H9 (cell line): ENCODE measurements at regions not wholly inside any gene's neighbourhood (a gene's known extent, or its start where the extent isn't known, plus 50 kb on each side); places are given as distances from the start of the nearest gene placed in this dataset.

Experiments
- DNase-seq: peaks from one replicate; pipeline ENCODE4 v3.0.0-alpha.2; 2017
- H2AFZ ChIP-seq: one replicate; pipeline ENCODE4 v1.6.1; 2013; ENCODE audit warnings: mild to moderate bottlenecking, low read length, control low read depth, moderate library complexity
- H2AK5ac ChIP-seq: 2 replicates; pipeline ENCODE4 v1.6.1; 2013; ENCODE audit warnings: low read length, control low read depth, mixed read lengths; ENCODE audit not compliant: insufficient read length
- H2BK120ac ChIP-seq: one replicate; pipeline ENCODE4 v1.6.1; 2013; ENCODE audit warnings: low read depth, mild to moderate bottlenecking, low read length, control low read depth, inconsistent platforms; ENCODE audit not compliant: poor library complexity, severe bottlenecking
- H2BK12ac ChIP-seq: 2 replicates; pipeline ENCODE4 v1.6.1; 2013; ENCODE audit warnings: low read length, control low read depth, mixed read lengths, low read depth; ENCODE audit not compliant: insufficient read length
- H2BK15ac ChIP-seq: 2 replicates; pipeline ENCODE4 v1.6.1; 2013; ENCODE audit warnings: low read depth, low read length, control low read depth
- H2BK20ac ChIP-seq: one replicate; pipeline ENCODE4 v1.6.1; 2013; ENCODE audit warnings: low read depth, mild to moderate bottlenecking, low read length, control low read depth, inconsistent platforms; ENCODE audit not compliant: poor library complexity, severe bottlenecking
- H2BK5ac ChIP-seq: 2 replicates; pipeline ENCODE4 v1.6.1; 2013; ENCODE audit warnings: low read length, control low read depth, mixed read lengths; ENCODE audit not compliant: insufficient read length
- H3K14ac ChIP-seq: 2 replicates; pipeline ENCODE4 v1.6.1; 2013; ENCODE audit warnings: low read length, control low read depth; ENCODE audit not compliant: insufficient read depth
- H3K18ac ChIP-seq: 2 replicates; pipeline ENCODE4 v1.6.1; 2013; ENCODE audit warnings: low read depth, mild to moderate bottlenecking, mixed read lengths, low read length, control low read depth; ENCODE audit not compliant: insufficient read length
- H3K23ac ChIP-seq: 2 replicates; pipeline ENCODE4 v1.6.1; 2013; ENCODE audit warnings: low read length, control low read depth, mixed read lengths, low read depth; ENCODE audit not compliant: insufficient read length
- H3K23me2 ChIP-seq: 2 replicates; pipeline ENCODE4 v1.6.1; 2013; ENCODE audit warnings: low read depth, mild to moderate bottlenecking, mixed read lengths, low read length, control low read depth; ENCODE audit not compliant: insufficient read length, poor library complexity, severe bottlenecking
- H3K27ac ChIP-seq: 2 replicates; pipeline ENCODE4 v1.5.1; 2013; ENCODE audit warnings: low read length, control low read depth, mixed read lengths, low read depth; ENCODE audit not compliant: insufficient read length
- H3K27me3 ChIP-seq: 2 replicates; pipeline ENCODE4 v1.6.1; 2013; ENCODE audit warnings: low read length, control low read depth, inconsistent platforms; ENCODE audit not compliant: insufficient read depth
- H3K4ac ChIP-seq: 2 replicates; pipeline ENCODE4 v1.6.1; 2013; ENCODE audit warnings: low read depth, mild to moderate bottlenecking, control low read depth, inconsistent platforms, low read length, moderate library complexity
- H3K4me1 ChIP-seq: 2 replicates; pipeline ENCODE4 v1.6.1; 2013; ENCODE audit warnings: low read length, control low read depth, inconsistent platforms; ENCODE audit not compliant: insufficient read depth
- H3K4me2 ChIP-seq: 2 replicates; pipeline ENCODE4 v1.6.1; 2013; ENCODE audit warnings: low read length, control low read depth, mixed read lengths; ENCODE audit not compliant: insufficient read length, insufficient read depth
- H3K56ac ChIP-seq: 2 replicates; pipeline ENCODE4 v1.6.1; 2013; ENCODE audit warnings: low read depth, mild to moderate bottlenecking, mixed read lengths, low read length, control low read depth; ENCODE audit not compliant: insufficient read length
- H3K79me1 ChIP-seq: 2 replicates; pipeline ENCODE4 v1.6.1; 2013; ENCODE audit warnings: low read depth, mild to moderate bottlenecking, moderate library complexity, low read length, control low read depth, inconsistent platforms; ENCODE audit not compliant: insufficient read depth, poor library complexity, severe bottlenecking
- H3K79me2 ChIP-seq: 2 replicates; pipeline ENCODE4 v1.6.1; 2013; ENCODE audit warnings: low read length, control low read depth, inconsistent platforms; ENCODE audit not compliant: insufficient read depth
- H3K9ac ChIP-seq: 2 replicates; pipeline ENCODE4 v1.6.1; 2013; ENCODE audit warnings: low read length, control low read depth, mixed read lengths; ENCODE audit not compliant: insufficient read length; ENCODE audit errors: extremely low read depth
- H3K9me3 ChIP-seq: one replicate; pipeline ENCODE4 v1.6.1; 2013; ENCODE audit warnings: low read depth, low read length, inconsistent platforms; ENCODE audit not compliant: control insufficient read depth
- H3T11ph ChIP-seq: one replicate; pipeline ENCODE4 v1.6.1; 2013; ENCODE audit warnings: mild to moderate bottlenecking, low read length, control low read depth, inconsistent platforms
- H4K20me1 ChIP-seq: one replicate; pipeline ENCODE4 v1.6.1; 2013; ENCODE audit not compliant: control insufficient read depth, insufficient read length, insufficient read depth
- H4K5ac ChIP-seq: 2 replicates; pipeline ENCODE4 v1.6.1; 2013; ENCODE audit warnings: low read depth, mild to moderate bottlenecking, mixed read lengths, low read length, control low read depth; ENCODE audit not compliant: insufficient read length
- H4K8ac ChIP-seq: replicated peaks from 2 replicates; pipeline ENCODE4 v1.6.1; 2013; ENCODE audit warnings: low read length, control low read depth, mixed read lengths, low read depth; ENCODE audit not compliant: insufficient read length
- H4K91ac ChIP-seq: 2 replicates; pipeline ENCODE4 v1.6.1; 2013; ENCODE audit warnings: low read depth, mild to moderate bottlenecking, moderate library complexity, mixed read lengths, low read length, control low read depth; ENCODE audit not compliant: insufficient read length
- H3K27ac Mint-ChIP-seq, 3 experiments: 2 replicates in 2 of 3; 3 replicates in 1 of 3; pipeline ENCODE4 v1.8.0; 2020 to 2021; ENCODE audit warnings: mixed read lengths in 3 of 3, mild to moderate bottlenecking in 1 of 3, moderate library complexity in 1 of 3
- H3K27me3 Mint-ChIP-seq: 2 replicates; pipeline ENCODE4 v1.8.0; 2021; ENCODE audit warnings: low read depth, mild to moderate bottlenecking, moderate library complexity, mixed read lengths
- H3K36me3 Mint-ChIP-seq, 3 experiments: 2 replicates in 2 of 3; 3 replicates in 1 of 3; pipeline ENCODE4 v1.8.0; 2020 to 2021; ENCODE audit warnings: low read depth in 3 of 3, mixed read lengths in 3 of 3; ENCODE audit not compliant: insufficient read depth in 1 of 3
- H3K4me1 Mint-ChIP-seq, 2 experiments: 2 replicates each; pipeline ENCODE4 v1.8.0; 2020; ENCODE audit warnings: mixed read lengths in 2 of 2
- H3K4me3 Mint-ChIP-seq, 2 experiments: 2 replicates in 1 of 2; 3 replicates in 1 of 2; pipeline ENCODE4 v1.8.0; 2020 to 2021; ENCODE audit warnings: mild to moderate bottlenecking in 2 of 2, mixed read lengths in 2 of 2, moderate library complexity in 1 of 2
- H3K9me3 Mint-ChIP-seq, 2 experiments: 2 replicates in 1 of 2; 3 replicates in 1 of 2; pipeline ENCODE4 v1.8.0; 2020; ENCODE audit warnings: mild to moderate bottlenecking in 2 of 2, mixed read lengths in 2 of 2, moderate library complexity in 1 of 2
- CTCF ChIP-seq: fragments of 200-600 bp; sonication (generic); conservative IDR thresholded peaks from 3 replicates; pipeline ENCODE4 v1.8.0; 2021; ENCODE audit warnings: antibody characterized with exemption, mild to moderate bottlenecking
- WGBS: extraction: QIAGEN DNeasy Blood & Tissue Kit; methylation state at CpG from one replicate; pipeline ENCODE4 v1.1.7; 2013; ENCODE audit warnings: missing lambda C conversion rate, low lambda C conversion rate, mixed read lengths; ENCODE audit not compliant: insufficient read length; ENCODE audit errors: extremely low coverage; 5-methylcytosine and 5-hydroxymethylcytosine counted together

GRCh38 chr7:85641331-85641730 is 454.5 kb upstream of the SEMA3D start:
- no peak for DNase-seq
- no peak overlapping the region for H3K9ac ChIP-seq
- no peak overlapping the region for H2AK5ac ChIP-seq
- no peak overlapping the region for H2BK5ac ChIP-seq
- no peak overlapping the region for H4K8ac ChIP-seq
- H3K27ac ChIP-seq: no peak overlapping the region
- H3K4me1 Mint-ChIP-seq: no peaks in the 10 kb centered on the region
- no peaks in the 10 kb centered on the region for H3K23me2 ChIP-seq
- H3K18ac ChIP-seq: no peak overlapping the region
- H2BK15ac ChIP-seq: no peak overlapping the region
- H3K36me3 Mint-ChIP-seq: no peaks in the 10 kb centered on the region
- H3K23ac ChIP-seq: no peak overlapping the region
- no peak overlapping the region for H4K5ac ChIP-seq
- H3K79me1 ChIP-seq: no peaks in the 10 kb centered on the region
- no peak for TF ChIP-seq CTCF
- H2BK120ac ChIP-seq: no peak overlapping the region
- H3K9me3 Mint-ChIP-seq: no peaks in the 10 kb centered on the region
- H2BK20ac ChIP-seq: no peak overlapping the region
- WGBS: no CpG with 5 or more reads among the region's 3 CpGs
- H3K4ac ChIP-seq: no peak overlapping the region
- H3K27me3 ChIP-seq: no peaks in the 10 kb centered on the region
- H3K14ac ChIP-seq: no peak overlapping the region
- no peak overlapping the region for H3T11ph ChIP-seq
- no peak overlapping the region for H3K56ac ChIP-seq
- no peak overlapping the region for H3K4me3 Mint-ChIP-seq
- H4K20me1 ChIP-seq: no peaks in the 10 kb centered on the region
- H3K79me2 ChIP-seq: no peaks in the 10 kb centered on the region
- no peaks in the 10 kb centered on the region for H3K27me3 Mint-ChIP-seq
- H3K27ac Mint-ChIP-seq: no peak overlapping the region
- no peaks in the 10 kb centered on the region for H3K9me3 ChIP-seq
- H2BK12ac ChIP-seq: no peak overlapping the region
- H2AFZ ChIP-seq: no peak overlapping the region
- no peak overlapping the region for H4K91ac ChIP-seq
- H3K4me1 ChIP-seq: no peaks in the 10 kb centered on the region
- no peak overlapping the region for H3K4me2 ChIP-seq
